LNCaP clone FGC (cell line): ENCODE measurements at regions not wholly inside any gene's neighbourhood (a gene's known extent, or its start where the extent isn't known, plus 50 kb on each side); places are given as distances from the start of the nearest gene placed in this dataset.

ENCODE experiments used
- DNase-seq: peaks from one replicate; pipeline ENCODE4 v3.0.0-alpha.2; 2011; ENCODE audit warnings: low read depth
- H3K4me3 ChIP-seq: 2 replicates; pipeline ENCODE4 v1.5.1; 2011; ENCODE audit warnings: mild to moderate bottlenecking, low read depth, low read length, control low read depth
- TF ChIP-seq, protein P1 (sequence below): IDR thresholded peaks from 2 replicates; pipeline ENCODE4 v1.5.1; 2012; ENCODE audit warnings: mild to moderate bottlenecking; ENCODE audit not compliant: control insufficient read depth, insufficient read depth; ENCODE audit errors: extremely low read depth

DNA sequence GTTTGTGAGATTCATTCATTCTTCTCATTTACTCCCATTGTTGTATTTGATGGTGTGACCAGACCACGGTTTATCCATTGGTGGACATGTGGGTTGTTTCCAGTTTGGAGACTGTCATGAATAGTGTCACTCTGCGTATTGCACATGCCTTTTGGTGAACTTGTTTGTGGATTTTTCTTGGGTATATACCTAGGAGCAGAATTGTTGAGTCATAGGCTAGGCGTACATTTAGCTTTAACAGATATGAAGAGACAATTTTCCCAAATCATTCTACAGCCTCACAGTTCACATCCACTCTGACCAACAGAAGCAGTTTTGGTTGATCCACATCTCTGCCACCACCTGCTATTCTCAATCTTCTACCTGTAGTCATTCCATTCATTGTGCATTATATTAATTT is 66.0 kb upstream of the FAM20C start:
- no peak for DNase-seq
- H3K4me3 ChIP-seq: no peak overlapping the region
- TF ChIP-seq, protein P1, sequence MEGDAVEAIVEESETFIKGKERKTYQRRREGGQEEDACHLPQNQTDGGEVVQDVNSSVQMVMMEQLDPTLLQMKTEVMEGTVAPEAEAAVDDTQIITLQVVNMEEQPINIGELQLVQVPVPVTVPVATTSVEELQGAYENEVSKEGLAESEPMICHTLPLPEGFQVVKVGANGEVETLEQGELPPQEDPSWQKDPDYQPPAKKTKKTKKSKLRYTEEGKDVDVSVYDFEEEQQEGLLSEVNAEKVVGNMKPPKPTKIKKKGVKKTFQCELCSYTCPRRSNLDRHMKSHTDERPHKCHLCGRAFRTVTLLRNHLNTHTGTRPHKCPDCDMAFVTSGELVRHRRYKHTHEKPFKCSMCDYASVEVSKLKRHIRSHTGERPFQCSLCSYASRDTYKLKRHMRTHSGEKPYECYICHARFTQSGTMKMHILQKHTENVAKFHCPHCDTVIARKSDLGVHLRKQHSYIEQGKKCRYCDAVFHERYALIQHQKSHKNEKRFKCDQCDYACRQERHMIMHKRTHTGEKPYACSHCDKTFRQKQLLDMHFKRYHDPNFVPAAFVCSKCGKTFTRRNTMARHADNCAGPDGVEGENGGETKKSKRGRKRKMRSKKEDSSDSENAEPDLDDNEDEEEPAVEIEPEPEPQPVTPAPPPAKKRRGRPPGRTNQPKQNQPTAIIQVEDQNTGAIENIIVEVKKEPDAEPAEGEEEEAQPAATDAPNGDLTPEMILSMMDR: no peak

DNA sequence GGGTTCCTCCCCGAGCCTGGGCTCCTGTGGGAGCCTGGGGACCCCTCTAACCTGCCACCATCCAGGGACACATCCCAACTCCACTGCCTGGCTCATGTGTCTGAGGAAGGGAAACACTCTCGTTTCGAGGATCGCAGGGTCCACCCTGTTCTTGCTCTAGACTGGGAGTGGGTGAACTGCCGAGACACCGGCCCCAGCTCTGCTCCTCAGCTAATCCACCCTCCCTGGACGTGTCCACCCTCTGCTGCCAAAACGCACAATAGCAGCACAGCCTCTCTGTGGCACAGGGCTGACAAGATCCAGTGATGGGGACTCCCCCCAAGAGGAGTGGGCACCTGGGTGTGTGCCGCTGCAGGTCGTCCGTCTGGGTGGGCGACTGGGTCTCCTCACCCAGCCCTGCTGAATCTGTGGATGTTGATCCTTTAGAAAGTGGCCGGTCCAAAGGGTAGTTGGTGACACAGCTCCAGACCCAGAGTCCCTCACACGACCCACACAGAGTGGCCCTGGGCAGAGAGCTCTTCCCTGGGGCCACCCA is 65.2 kb upstream of the FAM20C start:
- DNase-seq: no peak
- no peak overlapping the region for H3K4me3 ChIP-seq
- TF ChIP-seq, protein P1: no peak

DNA sequence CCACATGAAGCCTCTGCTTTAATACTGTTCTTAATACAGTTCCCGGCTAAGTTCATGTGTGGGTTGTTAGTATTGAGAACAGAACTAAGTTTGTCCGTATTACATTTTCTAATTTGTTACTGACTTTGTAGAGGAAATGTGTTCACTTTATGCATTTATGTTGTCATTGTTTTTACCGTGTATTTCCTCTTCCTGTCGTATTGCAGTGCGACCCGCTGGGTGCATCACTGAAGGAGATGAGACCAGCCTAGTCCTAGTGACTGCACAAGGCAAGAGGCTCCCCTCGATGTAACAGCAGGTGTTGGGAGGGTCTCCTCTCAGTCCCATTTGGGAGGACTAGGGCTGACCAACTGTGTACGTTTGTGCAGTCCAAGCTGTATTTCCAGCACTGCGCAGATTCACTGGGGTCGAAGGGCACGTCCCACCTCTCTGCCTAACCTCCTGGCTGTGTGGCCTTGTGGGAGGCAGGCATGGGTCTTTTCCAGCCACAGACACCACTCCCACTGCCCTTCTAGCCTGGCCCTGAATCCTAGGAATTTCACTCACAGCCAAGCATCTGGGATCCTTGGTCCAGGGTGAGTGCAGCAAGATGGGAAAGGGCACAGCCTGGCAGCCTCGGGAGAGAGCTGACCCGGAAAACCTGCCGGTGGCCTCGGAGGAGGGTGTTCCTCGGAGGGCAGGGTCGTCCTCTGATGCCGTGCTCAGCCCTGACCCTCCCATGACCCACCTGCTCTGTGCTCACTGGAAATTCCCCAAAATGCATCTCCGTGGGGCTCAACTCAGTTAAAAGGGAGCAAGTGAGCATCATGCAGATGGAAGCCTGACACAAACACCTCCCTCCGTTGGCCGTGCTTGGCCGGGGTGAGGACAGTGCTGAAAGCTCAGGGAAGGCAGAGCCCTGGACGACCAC is 63.9 kb upstream of the FAM20C start:
- H3K4me3 ChIP-seq: no peak overlapping the region
- DNase-seq: no peak
- TF ChIP-seq, protein P1: no peak

DNA sequence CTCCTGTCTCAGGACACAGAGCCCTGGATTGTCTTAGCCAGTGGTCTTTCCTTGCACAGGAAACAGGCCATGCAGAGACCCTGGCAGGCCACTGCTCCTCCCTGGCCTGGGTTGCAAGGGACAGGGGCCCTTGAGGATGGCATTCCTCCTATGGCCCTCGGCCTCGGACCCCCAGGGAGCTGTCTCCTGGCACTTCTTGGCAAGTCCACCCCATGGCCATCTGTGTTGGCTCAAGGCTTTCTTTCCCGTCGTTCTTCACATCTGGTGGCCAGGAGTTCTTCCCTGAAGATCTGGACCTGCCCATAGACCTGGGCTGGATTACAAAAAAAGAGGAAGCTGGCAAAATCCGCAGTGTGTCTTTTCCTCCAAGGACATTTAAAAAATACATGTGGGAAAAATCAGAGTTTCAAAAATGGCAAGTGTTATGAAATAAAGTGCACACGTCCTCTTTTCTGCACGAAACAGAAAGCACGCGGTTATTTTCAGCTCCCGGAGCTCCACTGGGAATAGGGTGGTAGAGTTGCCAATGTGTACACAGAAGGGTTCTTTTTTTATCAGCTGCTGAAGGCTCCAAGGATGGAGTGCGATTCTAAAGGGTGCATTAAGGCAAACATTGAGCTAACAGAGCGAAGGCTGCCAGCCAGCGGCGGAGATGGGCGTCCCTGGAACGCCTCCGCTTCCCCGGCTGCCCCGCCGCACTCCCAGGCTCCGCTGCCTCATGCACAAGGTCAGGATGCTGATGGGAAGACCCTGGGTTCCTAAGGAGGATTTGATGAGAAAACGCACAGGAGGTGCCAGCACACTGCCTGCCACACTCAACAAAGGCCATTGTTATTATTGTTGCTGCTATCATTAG is 62.8 kb upstream of the FAM20C start:
- TF ChIP-seq, protein P1: no peak
- no peak overlapping the region for H3K4me3 ChIP-seq
- DNase-seq: no peak

DNA sequence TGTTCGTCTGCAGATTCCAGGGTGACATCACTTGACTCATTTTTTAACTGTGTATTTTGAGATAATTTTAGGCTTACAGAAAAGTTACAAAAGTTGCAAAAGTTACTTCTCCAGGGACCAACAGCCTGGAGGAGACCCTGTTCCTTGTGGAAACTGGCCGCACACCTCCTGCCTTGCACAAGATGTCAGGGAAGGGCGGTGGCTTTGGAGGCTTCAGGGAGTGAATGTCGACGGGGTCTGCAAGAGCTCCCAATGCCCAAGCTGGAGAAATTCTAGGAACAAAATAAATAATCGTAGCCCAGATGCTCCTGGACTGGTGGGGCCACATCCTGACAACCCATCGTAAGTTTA is 62.2 kb upstream of the FAM20C start:
- TF ChIP-seq, protein P1: no peak
- H3K4me3 ChIP-seq: no peak overlapping the region
- no peak for DNase-seq

DNA sequence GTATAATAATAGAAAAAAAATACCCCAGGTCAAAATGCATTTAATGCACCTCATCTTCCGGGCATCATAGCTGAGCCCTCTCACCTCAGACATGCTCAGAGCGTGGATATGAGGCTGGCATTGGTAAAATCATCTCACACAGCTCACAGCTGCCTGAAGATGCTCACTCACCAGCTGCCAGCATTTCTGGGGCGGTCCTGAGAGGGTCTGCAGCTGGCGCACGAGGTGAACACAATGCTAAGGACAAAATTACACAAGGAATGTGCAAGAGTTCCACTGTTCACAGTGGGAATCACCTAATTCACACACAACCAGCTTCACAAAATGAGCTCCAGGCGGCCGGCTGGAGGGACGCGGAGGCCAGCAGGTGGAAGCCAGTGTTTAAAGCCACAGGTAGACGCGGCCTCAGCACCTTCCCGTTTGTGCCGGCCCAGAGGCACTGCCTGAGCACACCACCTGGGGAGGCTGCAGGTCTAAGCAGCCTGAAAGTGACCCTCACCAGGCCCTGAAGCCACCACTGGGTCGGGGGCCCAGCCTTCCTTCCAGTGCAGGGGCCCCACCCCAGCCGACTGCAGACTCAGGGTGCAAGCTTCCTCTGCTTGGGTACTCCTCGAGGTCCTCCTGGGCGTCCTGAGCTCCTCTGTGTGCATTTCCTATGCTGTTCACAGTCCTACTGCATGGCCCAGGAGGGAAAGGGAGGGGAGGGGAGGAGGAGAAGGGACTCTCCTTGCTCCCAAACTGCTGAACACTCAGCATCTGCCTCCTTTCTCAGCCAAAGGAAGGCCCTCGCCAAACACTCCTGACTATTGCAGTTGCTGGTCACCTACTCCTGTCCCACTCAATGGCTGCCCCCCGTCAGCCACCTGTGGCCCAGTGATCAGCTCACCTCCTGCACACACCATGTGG is 61.2 kb upstream of the FAM20C start:
- H3K4me3 ChIP-seq: no peak overlapping the region
- TF ChIP-seq, protein P1: no peak
- no peak for DNase-seq
